Activated CD4-positive, alpha-beta T cell treated with anti-CD3 and anti-CD28 coated beads for 1 hour (primary cell): ENCODE measurements at regions not wholly inside any gene's neighbourhood (a gene's known extent, or its start where the extent isn't known, plus 50 kb on each side); places are given as distances from the start of the nearest gene placed in this dataset.

Source experiments
- DNase-seq: peaks from one replicate; pipeline ENCODE4 v3.0.0-alpha.2; 2020

GRCh38 chr2:146844226-146844990 lies 1000.4 kb upstream of the ACVR2A start:
- no peak for DNase-seq

GRCh38 chr2:146837857-146838256 lies 1007.0 kb upstream of the ACVR2A start:
- DNase-seq, result no peak

GRCh38 chr2:146826388-146826787 lies 1018.4 kb upstream of the ACVR2A start:
- no peak for DNase-seq

- DNase-seq, result no peak
Measured at GRCh38 chr2:146821836-146822316, 1023.0 kb upstream of the ACVR2A start.

GRCh38 chr2:146820672-146821071 lies 1024.2 kb upstream of the ACVR2A start:
- no peak for DNase-seq

- no peak for DNase-seq
Measured at GRCh38 chr2:146818122-146818521, 1026.7 kb upstream of the ACVR2A start.

- no peak for DNase-seq
Measured at GRCh38 chr2:146817613-146818012, 1027.2 kb upstream of the ACVR2A start.

GRCh38 chr2:146814971-146815370 lies 1029.9 kb upstream of the ACVR2A start:
- no peak for DNase-seq

- no peak for DNase-seq
Measured at GRCh38 chr2:146807568-146808168, 1037.2 kb upstream of the ACVR2A start.

GRCh38 chr2:146806364-146807005 lies 1038.3 kb upstream of the ACVR2A start:
- no peak for DNase-seq

- DNase-seq, result no peak
Measured at GRCh38 chr2:146804288-146804687, 1040.5 kb upstream of the ACVR2A start.

GRCh38 chr2:146801886-146802285 lies 1042.9 kb upstream of the ACVR2A start:
- no peak for DNase-seq

GRCh38 chr2:146786396-146786795 lies 1058.4 kb upstream of the ACVR2A start:
- DNase-seq, result no peak

- no peak for DNase-seq
Measured at GRCh38 chr2:146785101-146785500, 1059.7 kb upstream of the ACVR2A start.

- no peak for DNase-seq
Measured at GRCh38 chr2:146784602-146785001, 1060.2 kb upstream of the ACVR2A start.

GRCh38 chr2:146777181-146777580 lies 1067.6 kb upstream of the ACVR2A start:
- no peak for DNase-seq

- no peak for DNase-seq
Measured at GRCh38 chr2:146776596-146776995, 1068.2 kb upstream of the ACVR2A start.

GRCh38 chr2:146771531-146771930 lies 1073.3 kb upstream of the ACVR2A start:
- no peak for DNase-seq

GRCh38 chr2:146764301-146764700 lies 1080.5 kb upstream of the ACVR2A start:
- no peak for DNase-seq

- no peak for DNase-seq
Measured at GRCh38 chr2:146762786-146763185, 1082.0 kb upstream of the ACVR2A start.

- DNase-seq, result no peak
Measured at GRCh38 chr2:146754606-146755005, 1090.2 kb upstream of the ACVR2A start.

GRCh38 chr2:146748046-146748445 lies 1096.8 kb upstream of the ACVR2A start:
- DNase-seq, result no peak

GRCh38 chr2:146741260-146741659 lies 1103.6 kb upstream of the ACVR2A start:
- no peak for DNase-seq

GRCh38 chr2:146734821-146735190 lies 1110.0 kb upstream of the ACVR2A start:
- no peak for DNase-seq
